OCI-M2 (cell line): ENCODE measurements at regions not wholly inside any gene's neighbourhood (a gene's known extent, or its start where the extent isn't known, plus 50 kb on each side); places are given as distances from the start of the nearest gene placed in this dataset.
A peak's percentile ranks its signal among the peaks of the same experiment; 100 is the strongest.
"Not testable (repeated sequence)": the region's sequence is repeated elsewhere in the genome, so short reads cannot be mapped to it uniquely, and the experiment has no call there.

ENCODE experiments used
- DNase-seq: peaks from one replicate; lab custom pipeline; 2025; ENCODE audit not compliant: unreplicated experiment; lab: John Stamatoyannopoulos, UW

DNA sequence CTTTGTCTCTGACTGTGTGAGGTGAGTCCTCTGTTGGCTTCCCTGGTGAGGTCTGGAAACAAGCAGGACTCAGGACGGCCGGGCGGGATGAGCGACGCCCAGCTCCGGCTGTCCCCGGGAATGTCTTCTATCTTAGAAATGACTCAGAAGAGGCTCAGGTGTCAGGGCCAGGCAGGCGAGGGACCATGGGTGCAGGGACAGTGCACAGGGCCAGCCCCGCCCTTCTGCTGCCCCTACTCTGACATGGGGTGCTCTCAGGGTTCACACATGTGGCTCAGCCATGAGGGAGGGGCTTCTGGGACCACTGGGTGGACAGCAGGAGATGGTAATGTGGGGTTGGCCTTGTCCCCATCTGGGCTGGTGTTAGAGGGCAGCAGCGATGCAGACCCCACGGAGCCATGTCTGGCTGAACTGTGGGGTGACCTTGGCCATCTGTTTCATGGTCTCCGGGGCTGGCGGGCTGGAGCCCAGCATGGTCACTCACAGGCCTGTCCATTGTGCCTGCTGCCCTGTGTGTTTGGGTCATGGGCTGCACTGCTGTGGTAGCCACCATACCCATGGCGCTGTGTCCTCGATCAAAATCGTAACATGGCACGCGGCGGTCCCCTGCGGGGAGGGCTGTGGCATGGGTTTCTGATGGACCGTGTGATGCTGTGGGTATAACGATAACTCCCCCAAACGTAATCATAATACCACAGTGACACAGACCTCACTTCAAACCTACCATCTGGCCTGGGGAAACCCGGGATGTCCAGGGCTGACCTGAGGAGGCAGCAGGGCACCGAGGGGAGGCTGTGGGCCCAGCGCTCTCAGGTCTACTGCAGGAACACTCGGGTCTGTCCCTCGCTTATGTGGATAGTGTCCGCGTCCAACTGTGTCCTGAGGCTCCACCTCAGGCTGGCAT, 368.8 kb downstream of the TMEM121 start:
- DNase-seq = no peak

DNA sequence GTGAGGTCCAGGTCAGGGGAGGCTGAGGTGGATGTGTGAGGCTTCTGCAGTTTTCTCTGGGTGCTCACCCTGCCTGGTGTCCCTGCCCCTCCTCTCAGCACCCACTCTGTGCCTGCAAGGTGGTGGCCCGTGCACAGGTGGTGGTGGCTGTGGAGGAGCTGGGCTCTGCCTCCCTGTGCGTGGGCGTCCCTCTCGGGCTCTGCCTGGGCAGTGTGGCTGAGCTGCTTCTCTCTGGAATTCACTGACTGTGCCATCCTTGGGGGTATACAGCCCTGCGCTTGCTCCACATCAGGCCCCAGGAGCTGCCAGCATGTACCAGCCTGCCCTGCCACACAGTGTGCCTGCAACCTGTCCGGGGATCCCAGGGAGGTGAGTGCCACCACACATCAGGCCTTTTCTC, 369.8 kb downstream of the TMEM121 start:
- not testable (repeated sequence) for DNase-seq

DNA sequence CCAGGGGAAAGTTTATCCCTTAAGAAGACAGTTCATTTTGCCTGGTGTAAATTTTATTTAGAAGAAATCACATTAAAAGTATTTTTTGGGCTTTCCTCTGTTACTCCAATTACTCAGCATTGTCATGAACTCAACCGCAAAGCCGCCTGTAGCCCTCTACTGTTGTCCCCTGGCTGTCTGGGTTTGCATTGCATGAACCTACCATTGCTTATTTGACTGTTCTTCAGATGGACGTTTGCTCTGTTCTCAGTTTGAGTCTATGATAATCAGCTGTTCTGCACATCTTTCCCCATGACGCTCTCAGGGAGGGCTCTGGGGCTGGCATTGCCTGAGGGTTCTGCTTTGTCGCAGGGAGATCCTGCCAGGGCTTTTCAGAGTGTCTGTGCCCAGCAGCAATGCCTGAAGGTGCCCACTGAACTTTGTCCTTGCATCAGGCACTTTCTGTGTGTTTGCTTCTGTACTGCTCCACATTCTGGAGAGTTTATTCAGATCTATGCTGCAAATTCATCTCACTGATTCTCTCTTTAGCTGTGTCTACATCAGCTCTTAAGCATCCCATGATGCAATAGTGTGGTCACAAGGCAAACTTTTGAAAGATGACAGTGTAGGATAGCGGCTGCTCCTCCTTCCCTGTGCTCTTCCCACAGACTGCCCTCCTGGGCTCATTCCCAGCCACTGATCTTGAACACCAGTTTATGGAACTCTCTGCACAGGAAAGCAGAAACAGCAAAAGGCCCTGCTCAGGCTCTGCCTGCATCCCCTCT, 370.8 kb downstream of the TMEM121 start:
- not testable (repeated sequence) for DNase-seq

DNA sequence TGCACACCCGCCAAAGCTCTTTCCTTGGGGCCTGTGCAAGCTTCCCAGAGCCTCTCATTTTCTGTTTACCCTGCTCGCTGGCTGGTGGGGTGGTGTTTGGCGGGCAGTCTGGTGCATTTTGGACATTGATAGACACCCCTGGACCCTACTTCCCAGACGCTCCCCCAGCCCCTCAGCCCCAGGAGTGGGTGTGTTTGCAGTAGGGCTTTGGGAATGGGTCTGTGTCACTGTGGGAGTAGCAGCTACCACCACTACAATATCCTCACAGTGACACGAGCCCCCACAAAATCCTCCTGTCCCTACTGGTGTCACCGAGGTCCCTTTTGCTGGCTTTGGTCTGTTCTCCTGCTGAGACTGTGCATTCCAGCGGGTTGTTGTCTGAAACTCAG, 371.3 kb downstream of the TMEM121 start:
- no peak for DNase-seq

DNA sequence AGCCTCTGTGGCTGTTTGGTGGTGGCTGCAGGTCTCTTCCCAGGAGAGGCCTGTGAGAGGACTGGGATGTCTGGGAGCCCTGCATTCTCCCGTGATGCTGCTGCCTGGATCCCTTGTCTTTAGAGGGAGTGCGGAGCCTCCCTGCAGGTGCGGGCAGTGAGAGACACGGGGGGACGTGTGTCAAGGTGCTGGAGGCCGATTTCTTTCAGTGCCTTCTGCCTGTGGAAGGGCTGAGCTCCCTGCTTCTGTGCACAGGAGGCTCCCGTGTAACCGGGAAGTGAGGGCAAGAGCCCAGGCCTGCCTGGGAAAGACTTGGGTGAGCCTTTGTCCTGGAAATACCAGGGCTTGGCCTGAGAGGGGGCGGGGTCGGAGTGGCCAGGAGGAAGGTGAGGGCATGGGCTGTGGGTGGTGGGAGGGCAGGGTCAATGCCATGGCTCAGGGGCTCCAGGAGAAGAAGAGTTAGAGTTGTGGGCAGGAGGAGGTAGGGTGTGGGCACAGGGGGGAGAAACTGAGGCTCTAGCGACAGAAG, 372.2 kb downstream of the TMEM121 start:
- no peak for DNase-seq

DNA sequence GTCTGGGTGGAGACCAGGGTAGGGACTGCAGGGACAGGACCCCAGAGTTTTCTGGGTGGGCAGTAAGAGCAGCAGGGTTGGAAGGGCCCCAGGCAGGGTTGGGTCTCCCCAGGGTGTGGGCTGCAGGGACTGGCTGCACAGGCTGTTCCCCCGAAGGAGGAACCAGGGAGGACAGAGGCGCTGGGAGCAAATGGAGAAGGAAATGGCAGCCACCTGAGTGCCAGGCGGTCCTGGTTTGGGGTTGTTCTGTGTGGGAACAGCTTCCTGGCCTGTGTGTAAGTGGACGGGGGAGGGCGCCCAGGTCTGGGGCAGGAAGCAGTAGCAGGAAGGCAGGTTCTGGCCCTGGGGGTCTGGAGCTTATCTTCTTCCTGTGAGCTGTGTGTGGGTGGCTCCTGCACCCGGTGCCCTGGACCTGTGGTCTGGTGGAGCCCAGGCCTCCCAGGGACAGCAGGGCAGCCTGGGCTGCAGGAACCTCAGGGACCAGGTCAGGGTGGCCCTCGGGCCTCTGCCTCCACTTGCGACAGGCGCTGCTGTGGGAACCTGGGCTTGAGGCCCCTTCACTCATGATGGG, 372.8 kb downstream of the TMEM121 start:
- DNase-seq = peak; percentile 36

DNA sequence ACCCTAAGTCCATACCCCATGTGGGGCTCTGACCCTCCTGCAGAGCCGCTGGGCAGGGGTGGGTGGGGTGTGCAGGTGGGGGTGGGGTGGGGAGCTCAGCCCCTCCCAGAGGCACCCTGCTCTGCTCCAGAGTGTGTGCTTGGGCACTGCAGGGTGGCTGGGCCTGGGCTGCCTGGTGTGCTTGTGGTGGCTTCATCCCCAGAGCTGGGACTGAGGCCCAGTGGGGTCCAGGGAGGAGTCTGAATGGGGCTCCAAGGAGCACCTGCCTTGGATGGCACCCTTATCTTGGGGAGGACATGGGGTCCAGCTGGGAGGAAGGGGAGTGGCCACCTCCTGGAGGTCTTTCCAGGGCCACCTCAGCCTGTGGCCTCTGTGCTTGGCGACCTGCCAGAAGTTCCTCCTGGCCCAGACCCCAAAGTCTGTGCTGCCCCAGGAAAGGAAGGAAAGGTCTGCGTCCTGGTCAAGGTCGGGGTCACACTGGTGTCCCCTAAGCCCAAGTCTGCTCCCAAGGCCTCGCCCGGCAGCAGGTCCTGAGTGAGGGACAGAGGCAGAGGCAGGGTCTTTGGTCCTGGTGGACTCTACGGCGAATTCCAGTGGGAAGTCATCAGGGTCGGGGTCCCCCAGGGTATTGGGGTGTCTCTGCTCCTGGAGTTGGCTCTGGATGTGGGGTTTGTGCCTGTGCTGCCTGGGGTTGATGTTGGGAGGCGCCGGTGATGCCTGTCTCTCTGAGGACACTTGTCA, 373.4 kb downstream of the TMEM121 start:
- DNase-seq = no peak

DNA sequence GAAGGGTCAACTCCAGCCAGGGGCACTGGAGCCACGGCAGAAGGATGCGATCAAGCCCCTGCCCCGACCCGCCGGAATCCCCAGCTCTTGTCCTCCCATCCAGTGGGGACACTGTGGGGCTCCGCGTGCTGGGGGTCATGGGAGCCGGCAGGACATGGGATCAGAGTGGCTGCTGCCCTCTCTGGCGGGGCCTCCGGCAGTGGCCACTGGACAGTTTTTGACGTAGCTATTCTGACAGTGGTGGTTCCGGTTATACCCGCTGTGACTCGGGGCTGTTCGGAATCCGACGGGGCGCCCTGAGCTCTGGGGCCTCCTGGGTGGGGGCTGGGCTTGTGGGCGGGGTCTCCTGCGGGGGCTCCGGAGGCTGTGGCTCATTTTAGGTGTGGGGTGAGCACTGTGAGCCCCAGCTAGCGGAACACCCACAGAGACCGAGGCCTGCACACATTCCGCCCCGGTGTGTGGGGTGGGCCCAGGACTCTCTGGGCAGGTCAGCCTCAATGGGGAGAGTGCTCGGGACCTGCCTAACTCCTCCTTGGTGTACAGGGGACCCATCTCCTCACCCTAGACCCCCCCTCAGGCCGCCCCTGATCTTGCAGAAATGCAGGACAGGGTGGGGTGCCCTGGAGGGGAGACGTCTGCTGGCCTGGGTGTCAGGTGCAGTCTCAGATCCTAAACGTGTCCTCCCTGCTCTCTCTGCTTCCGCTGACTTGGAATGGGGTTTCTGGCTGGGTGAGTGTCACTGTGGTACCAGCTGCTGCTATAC, 374.2 kb downstream of the TMEM121 start:
- DNase-seq = no peak

DNA sequence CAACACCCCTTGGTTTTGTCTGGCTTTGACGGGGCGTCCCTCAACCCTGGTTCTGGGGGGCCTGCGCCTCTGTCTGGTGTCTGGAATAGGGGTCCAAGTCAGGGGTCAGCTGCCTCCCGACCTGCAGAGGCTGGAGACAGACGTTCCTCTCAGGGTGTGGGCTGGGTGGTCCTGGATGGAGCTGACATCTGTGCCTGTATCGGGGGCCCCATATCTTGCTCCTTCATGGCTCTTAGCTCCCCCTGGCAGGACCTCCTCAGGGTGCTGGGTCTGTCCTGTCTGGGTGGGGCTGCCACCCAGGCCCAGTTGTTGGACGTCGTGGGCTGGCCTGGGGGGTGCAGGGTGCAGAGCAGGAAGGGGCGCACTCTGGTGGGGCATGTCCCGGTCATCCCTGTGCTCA, 374.8 kb downstream of the TMEM121 start:
- no peak for DNase-seq

DNA sequence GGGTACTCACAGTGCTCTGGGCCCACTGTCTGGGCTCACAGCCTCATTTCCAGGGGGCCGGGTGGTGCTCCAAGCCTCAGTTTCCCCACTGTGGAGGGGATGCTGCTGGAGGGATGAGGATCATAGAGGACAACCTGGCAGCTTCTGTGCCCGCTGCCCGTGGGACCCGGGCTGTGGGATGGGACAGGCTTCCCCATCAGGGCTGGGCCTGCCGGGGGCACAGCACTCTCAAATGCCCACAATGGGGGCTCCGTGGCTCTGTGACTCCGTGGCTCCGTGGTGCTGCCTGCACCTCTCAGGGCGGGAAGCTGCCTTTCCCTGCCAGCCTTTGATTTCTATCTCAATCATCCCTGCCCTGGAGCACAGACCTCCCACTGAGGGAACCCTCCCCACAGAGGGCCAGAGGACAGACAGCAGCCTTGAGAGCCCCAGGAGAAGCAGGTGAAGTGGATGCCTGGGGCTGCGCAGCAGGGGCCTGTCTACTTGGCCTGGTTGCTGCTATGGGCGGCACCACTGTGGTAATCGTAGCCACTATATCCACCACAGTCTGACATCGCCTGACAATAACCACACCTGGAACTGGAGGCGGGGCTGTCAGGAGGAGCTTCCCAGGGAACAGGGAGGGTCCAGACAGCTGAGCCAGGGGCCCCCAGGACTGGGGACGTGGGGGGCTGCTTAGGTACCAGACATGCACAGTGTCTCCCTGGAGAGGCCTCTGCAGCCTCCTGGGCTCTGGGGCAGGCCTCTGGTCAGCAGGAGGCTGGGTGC, 375.9 kb downstream of the TMEM121 start:
- DNase-seq = no peak

DNA sequence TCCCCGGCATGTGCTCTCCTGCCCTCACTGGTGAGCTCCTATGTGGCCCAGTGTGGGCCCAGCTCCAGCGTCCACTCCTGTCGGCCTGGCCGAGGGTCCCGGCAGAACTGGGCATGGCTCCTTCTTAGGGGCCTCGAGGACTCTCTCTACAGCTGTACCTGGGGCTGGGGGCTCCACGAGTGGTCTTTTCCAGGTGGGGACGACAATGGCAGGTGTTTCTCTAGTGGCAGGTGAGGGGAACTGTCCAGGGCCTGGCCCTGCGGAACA, 376.4 kb downstream of the TMEM121 start:
- not testable (repeated sequence) for DNase-seq

DNA sequence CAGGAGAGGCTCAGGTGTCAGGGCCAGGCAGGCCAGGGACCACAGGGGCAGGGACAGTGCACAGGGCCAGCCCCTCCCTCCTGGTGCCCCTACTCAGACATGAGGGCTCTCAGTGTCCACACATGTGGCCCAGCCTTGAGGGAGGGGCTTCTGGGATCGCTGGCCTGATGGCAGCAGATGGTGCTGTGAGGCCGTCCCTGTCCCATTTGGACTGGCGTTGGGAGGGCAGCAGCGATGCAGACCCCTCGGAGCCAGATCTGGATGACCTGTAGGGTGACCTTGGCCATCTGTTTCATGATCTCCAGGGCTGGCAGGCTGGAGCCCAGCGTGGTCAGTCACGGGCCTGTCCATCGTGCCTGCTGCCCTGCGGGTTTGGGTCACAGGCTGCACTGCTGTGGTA, 377.6 kb downstream of the TMEM121 start:
- no peak for DNase-seq

DNA sequence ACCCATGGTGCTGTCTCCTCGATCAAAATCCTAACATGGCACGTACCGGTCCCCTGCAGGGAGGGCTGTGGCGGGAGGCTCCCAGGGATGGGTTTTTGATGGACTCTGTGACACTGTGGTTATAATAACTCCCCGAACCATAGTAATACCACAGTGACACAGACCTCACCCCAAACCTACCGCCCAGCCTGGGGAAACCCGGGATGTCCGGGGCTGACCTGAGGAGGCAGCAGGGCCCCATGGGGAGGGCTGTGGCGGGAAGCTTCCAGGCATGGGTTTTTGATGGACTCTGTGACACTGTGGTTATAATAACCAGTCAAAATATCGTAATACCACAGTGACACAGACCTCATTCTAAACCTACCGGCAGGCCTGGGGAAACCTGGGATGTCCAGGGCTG, 378.0 kb downstream of the TMEM121 start:
- no peak for DNase-seq

DNA sequence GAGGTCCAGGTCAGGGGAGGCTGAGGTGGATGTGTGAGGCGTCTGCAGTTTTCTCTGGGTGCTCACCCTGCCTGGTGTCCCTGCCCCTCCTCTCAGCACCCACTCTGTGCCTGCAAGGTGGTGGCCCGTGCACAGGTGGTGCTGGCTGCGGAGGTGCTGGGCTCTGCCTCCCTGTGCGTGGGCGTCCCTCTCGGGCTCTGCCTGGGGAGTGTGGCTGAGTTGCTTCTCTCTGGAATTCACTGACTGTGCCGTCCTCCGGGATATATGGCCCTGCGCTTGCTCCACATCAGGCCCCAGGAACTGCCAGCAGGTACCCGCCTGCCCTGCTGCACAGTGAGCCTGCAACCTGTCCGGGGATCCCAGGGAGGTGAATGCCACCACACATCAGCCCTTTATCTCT, 379.1 kb downstream of the TMEM121 start:
- DNase-seq = no peak

DNA sequence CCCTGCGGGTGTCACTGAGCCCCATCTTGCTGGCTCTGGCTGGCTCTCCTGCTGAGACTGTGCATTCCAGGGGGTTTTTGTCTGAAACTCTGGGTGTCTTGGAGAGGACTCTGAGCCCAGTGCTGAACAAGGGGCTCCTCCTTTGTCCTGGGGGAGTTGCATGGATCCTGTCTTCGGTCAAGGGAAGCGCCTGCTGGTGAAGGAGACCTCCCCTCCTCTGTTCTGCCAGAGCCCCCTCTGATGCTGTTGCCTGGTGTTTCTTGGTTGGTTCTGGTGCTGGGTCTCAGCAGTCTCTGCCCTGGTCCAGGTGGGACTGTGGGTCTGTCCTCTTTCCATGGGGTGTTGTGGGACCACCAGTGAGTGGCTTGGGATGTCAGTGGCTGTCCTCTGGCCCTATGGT, 380.9 kb downstream of the TMEM121 start:
- no peak for DNase-seq

DNA sequence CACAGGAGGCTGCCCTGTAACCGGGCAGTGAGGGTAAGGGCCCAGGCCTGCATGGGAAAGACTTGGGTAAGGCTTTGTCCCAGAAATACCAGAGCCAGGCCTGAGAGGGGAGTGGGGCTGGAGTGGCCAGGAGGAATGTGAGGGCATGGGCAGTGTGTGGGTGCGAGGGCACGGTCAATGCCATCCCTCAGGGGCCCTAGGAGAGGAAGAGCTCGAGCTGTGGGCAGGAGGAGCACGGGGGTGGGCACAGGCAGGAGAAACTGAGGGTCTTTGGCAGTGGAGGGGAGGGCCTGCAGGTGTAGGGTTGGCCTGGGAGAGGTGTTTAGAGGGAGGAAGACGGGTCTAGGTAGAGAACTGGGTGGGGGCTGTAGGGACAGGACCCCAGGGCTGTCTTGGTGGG, 381.6 kb downstream of the TMEM121 start:
- DNase-seq = no peak

DNA sequence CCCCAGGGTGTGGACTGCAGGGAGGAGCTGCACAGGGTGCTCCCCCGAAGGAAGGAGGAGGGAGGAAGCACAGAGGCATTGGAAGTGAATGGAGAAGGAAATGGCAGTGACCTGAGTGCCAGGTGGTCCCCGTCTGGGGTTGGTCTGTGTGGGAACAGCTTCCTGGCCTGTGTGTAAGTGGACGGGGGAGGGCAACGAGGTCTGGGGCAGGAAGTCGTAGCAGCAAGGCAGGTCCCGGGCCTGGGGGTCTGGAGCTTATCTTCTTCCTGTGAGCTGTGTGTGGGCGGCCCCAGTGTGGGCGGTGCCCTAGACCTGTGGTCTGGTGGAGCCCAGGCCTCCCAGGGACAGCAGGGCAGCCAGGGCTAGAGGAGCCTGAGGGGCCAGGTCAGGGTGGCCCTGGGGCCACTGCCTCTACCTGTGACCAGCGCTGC, 382.1 kb downstream of the TMEM121 start:
- DNase-seq = peak; percentile 85

DNA sequence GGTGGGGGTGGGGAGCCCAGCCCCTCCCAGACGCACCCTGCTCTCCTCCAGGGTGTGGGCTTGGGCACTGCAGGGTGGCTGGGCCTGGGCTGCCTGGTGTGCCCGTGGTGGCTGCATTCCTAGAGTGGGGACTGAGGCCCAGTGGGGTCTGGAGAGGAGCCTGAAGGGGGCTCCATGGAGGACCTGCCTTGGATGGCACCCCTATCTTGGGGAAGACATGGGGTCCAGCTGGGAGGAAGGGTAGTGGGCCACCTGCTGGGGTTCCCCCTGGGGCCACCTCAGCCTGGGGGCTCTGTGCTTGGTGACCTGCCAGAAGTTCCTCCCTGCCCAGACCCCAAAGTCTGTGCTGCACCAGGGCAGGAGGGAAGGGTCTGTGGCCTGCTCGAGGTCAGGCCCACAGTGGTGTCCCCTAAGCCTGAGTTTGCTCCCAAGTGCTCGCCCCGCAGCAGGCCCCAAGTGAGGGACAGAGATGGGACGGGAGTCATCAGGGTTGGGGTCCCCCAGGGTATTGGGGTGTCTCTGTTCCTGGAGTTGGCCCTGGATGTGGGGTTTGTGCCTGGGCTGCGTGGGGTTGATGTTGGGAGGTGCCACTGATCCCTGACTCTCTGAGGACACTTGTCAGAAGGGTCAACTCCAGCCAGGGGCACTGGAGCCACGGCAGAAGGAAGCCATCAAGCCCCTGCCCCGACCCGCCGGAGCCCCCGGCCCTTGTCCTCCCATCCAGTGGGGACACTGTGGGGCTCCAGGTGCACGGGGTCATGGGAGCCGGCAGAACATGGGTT, 382.9 kb downstream of the TMEM121 start:
- DNase-seq = no peak

DNA sequence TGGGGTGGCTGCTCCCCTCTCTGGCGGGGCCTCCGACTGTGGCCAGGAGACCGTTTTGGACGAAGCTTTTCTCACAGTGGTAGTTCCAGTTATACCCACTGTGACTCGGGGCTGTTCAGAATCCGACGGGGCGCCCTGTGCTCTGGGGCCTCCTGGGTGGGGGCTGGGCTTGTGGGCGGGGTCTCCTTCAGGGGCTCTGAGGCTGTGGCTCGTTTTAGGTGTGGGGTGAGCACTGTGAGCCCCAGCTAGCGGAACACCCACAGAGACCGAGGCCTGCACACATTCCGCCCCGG, 383.4 kb downstream of the TMEM121 start:
- DNase-seq = not testable (repeated sequence)
